BJ (cell line): ENCODE measurements at regions not wholly inside any gene's neighbourhood (a gene's known extent, or its start where the extent isn't known, plus 50 kb on each side); places are given as distances from the start of the nearest gene placed in this dataset.

Experiments
- CTCF ChIA-PET: fragments of 350-600 bp; formaldehyde crosslinking; extraction: SDS; loops from one replicate; lab custom pipeline; 2021; ENCODE audit warnings: antibody characterized with exemption, inconsistent platforms; lab: Yijun Ruan, JAX
- POLR2A ChIA-PET: fragments of 300-600 bp; sonication (Branson Sonifier 250); formaldehyde crosslinking; extraction: SDS; loops from one replicate; lab custom pipeline; 2021; ENCODE audit warnings: antibody characterized with exemption; lab: Charles Lee
- DNase-seq: peaks from one replicate; pipeline ENCODE4 v3.0.0-alpha.2; 2011; ENCODE audit warnings: low read depth
- H3K27me3 ChIP-seq: 2 replicates; pipeline ENCODE4 v1.6.0; 2011; ENCODE audit warnings: low read length; ENCODE audit not compliant: control insufficient read depth, insufficient read depth
- H3K36me3 ChIP-seq: 2 replicates; pipeline ENCODE4 v1.5.1; 2011; ENCODE audit warnings: low read length; ENCODE audit not compliant: control insufficient read depth, insufficient read depth
- H3K4me3 ChIP-seq: 2 replicates; pipeline ENCODE4 v1.5.1; 2011; ENCODE audit warnings: low read depth, mild to moderate bottlenecking, control low read depth, low read length
- TF ChIP-seq, protein P1 (sequence below): IDR thresholded peaks from 2 replicates; pipeline ENCODE4 v1.5.1; 2011; ENCODE audit warnings: low read depth, mild to moderate bottlenecking, control low read depth, inconsistent platforms, low read length, moderate library complexity; ENCODE audit not compliant: insufficient read depth

DNA sequence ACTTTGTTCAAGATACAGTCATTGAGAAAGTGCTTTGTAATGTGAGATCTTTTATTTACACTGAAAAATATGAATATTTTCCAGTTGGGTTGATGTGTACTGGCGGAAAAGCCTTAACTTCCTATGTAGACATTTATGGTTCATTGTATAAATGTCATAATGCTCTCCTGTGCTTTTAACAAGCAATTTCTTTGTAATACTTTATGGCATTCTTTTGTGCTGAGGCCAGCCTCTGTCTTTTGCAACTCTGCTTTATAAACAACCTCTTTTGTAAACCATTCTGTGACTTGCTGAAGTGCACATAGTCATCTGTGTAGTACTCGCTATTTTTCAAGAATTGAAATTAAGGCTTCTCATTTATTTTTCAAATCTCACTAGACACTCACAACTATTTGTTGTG, 291.2 kb downstream of the CDH11 start:
- DNase-seq = peak; percentile 52
- H3K4me3 ChIP-seq = no peak overlapping the region
- H3K36me3 ChIP-seq = no peaks in the 10 kb centered on the region
- TF ChIP-seq, protein P1, sequence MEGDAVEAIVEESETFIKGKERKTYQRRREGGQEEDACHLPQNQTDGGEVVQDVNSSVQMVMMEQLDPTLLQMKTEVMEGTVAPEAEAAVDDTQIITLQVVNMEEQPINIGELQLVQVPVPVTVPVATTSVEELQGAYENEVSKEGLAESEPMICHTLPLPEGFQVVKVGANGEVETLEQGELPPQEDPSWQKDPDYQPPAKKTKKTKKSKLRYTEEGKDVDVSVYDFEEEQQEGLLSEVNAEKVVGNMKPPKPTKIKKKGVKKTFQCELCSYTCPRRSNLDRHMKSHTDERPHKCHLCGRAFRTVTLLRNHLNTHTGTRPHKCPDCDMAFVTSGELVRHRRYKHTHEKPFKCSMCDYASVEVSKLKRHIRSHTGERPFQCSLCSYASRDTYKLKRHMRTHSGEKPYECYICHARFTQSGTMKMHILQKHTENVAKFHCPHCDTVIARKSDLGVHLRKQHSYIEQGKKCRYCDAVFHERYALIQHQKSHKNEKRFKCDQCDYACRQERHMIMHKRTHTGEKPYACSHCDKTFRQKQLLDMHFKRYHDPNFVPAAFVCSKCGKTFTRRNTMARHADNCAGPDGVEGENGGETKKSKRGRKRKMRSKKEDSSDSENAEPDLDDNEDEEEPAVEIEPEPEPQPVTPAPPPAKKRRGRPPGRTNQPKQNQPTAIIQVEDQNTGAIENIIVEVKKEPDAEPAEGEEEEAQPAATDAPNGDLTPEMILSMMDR = no peak
- CTCF ChIA-PET = no interaction called here
- POLR2A ChIA-PET = no interaction called here
- H3K27me3 ChIP-seq = no peaks in the 10 kb centered on the region; the same call in 1 of the 2 replicates

DNA sequence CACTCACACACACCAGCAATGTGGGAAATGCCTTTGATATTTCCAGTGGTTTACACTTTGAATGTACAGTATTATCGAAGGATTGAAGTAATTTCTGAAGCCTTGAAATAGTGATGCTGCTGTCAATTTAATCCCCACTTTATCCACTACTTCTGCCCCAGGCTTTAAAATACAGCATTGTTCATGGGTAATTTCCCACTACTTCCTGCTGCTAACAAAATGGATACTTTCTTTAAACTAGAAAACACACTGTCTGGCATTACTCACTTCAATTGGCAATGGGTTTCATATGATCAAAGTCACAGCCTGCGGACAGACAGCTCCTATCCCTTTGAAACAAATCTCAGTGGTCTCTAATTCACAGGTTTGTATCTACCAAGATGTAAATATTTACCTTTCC, 292.2 kb downstream of the CDH11 start:
- ChIA-PET CTCF (no interaction called here), POLR2A (no interaction called here)
- Histone ChIP-seq H3K4me3 (no peak overlapping the region), H3K27me3 (no peaks in the 10 kb centered on the region; the same call in 1 of the 2 replicates), H3K36me3 (no peaks in the 10 kb centered on the region)
- DNase-seq = no peak
- TF ChIP-seq, protein P1 = no peak

DNA sequence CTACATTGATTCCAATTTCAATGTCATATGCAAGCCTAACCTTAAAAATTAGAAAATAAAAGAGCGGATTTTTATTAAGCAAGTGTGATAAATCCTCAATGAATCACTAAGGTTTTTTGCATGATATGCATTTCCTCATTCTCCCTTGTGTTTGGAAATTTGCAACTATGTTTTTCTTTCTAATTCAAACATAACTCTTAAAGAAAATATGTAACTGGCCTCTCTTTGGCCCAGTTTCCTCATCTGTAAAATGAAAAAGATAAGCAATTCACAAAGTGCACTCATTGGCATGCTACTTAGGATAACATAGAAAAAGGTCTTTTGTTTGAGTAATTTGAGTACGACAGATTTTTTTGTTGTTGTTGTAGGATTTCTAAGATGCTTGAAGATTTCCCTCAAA, 295.5 kb downstream of the CDH11 start:
- Histone ChIP-seq H3K27me3 (no peaks in the 10 kb centered on the region; the same call in 1 of the 2 replicates), H3K36me3 (no peaks in the 10 kb centered on the region), H3K4me3 (no peak overlapping the region)
- TF ChIP-seq, protein P1 = no peak
- ChIA-PET POLR2A (no interaction called here), CTCF (no interaction called here)
- no peak for DNase-seq

DNA sequence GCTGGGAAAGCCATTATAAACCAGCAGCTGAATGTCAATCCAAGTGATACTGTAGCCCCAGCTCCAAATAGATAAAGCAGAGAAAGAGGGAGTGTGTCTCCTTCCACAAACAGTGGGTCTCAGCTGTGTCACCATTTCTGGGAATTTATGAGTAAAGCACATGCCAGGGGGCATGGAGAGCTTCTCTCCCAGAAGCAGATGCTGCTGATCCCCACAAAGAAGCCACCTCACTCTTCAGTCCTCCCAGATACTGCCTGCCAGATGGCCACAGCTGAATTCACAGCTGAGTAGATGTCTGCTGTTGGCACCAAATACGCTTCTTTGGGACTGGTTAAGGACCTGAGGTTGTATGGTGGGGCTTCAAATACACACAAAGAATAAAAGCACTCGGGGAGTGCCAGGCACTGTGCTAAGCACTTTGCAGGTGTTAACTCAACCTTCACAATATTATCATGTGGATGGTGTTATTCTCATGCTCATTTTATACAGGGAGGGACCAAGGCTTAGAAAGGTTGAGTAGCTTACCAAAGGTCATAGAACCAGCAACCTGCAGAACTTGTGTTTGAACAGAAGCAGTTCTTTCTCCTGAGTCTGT, 298.3 kb downstream of the CDH11 start:
- Histone ChIP-seq H3K4me3 (no peak overlapping the region), H3K27me3 (no peaks in the 10 kb centered on the region; the same call in 1 of the 2 replicates), H3K36me3 (no peaks in the 10 kb centered on the region)
- TF ChIP-seq, protein P1 = no peak
- POLR2A ChIA-PET = no interaction called here
- DNase-seq = no peak
- CTCF ChIA-PET = interaction anchor here (1.5 kb wide), 1 partner anchor 9 kb away, joined by 5 read pairs; no protein-coding TSS in a partner anchor

DNA sequence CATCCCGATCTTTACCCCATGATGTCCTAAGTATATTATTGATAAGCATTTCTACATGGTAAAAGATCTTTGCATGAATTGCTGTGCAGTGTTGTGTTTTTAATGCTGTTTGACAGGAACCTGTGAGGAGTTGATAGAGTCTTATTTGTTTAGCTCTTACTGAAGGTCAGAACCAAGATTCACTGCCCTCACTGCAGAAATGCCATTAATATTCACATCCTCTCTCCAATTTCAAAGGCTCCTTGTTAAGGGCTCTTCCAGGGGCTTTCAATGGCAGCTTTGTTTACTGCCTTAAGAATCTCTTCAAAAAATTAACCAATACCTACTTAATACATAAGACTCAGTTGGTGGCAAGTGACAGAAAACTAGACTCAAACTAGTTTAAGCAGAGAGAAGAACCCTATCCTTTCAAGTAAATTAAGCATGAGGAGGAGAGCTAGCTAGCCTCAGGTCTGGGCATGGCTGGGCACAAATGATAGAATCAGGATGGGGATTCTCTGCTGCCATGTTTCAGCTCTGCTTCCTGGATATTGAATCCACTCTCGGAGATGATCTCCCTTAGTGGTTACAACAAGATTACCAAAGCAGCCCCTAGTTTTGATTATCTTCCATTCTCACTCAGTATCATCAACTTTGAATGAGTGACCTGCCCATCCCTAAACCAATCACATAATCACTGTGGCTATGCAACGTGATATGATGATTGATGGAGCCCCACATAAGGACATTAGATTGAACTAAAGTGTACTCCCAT, 311.8 kb downstream of the CDH11 start:
- CTCF ChIA-PET = no interaction called here
- Histone ChIP-seq H3K4me3 (no peak overlapping the region), H3K27me3 (no peaks in the 10 kb centered on the region), H3K36me3 (no peaks in the 10 kb centered on the region)
- TF ChIP-seq, protein P1 = no peak
- no peak for DNase-seq
- POLR2A ChIA-PET = no interaction called here
